Transverse colon (tissue), 4 donors: ENCODE measurements at regions not wholly inside any gene's neighbourhood (a gene's known extent, or its start where the extent isn't known, plus 50 kb on each side); places are given as distances from the start of the nearest gene placed in this dataset.

Experiments used
- DNase-seq: peaks from one replicate; pipeline ENCODE4 v3.0.0-alpha.2; 2019
- H3K27ac ChIP-seq, 4 donors: fragments of 200-600 bp; sonication (generic); 2 replicates each; pipeline ENCODE4 v1.5.1; 2016 to 2018; ENCODE audit warnings: inconsistent platforms in 4 of 4
- H3K27me3 ChIP-seq: fragments of 200-600 bp; sonication (generic); 2 replicates; pipeline ENCODE4 v1.5.1; 2017; ENCODE audit warnings: inconsistent platforms
- H3K36me3 ChIP-seq, 4 donors: fragments of 200-600 bp; sonication (generic); 2 replicates each; pipeline ENCODE4 v1.5.1; 2017 to 2019; ENCODE audit warnings: inconsistent platforms in 4 of 4
- H3K4me1 ChIP-seq, 4 donors: fragments of 200-600 bp; sonication (generic); 2 replicates each; pipeline ENCODE4 v1.5.1; 2017 to 2020; ENCODE audit warnings: inconsistent platforms in 4 of 4
- H3K4me3 ChIP-seq, 4 donors: fragments of 200-600 bp; sonication (generic); 1 replicate in 1 of 4; 2 replicates in 3 of 4; pipeline versions ENCODE4 v1.5.1 to v1.6.1; 2017 to 2019; ENCODE audit warnings: inconsistent platforms in 4 of 4
- H3K9me3 ChIP-seq, 2 donors: fragments of 200-600 bp; sonication (generic); 2 replicates each; pipeline ENCODE4 v1.5.1; 2017 to 2019; ENCODE audit warnings: inconsistent platforms in 2 of 2
- EP300 ChIP-seq: sonication (generic); formaldehyde crosslinking; IDR thresholded peaks from one replicate; pipeline ENCODE4 v1.6.1; 2017; ENCODE audit warnings: antibody characterized with exemption, low read depth
- POLR2A ChIP-seq: fragments of 450-650 bp; IDR thresholded peaks from one replicate; pipeline ENCODE4 v1.6.1; 2016; ENCODE audit warnings: antibody characterized with exemption, mild to moderate bottlenecking, moderate library complexity
- POLR2AphosphoS5 ChIP-seq, 3 donors: sonication (generic); formaldehyde crosslinking; IDR thresholded peaks; one replicate each; pipeline ENCODE4 v1.6.1; 2016; ENCODE audit warnings: antibody characterized with exemption in 3 of 3
- WGBS, 2 donors: methylation state at CpG; one replicate each; pipeline ENCODE4 v1.1.5; 2018; ENCODE audit warnings: low coverage in 1 of 2; 5-methylcytosine and 5-hydroxymethylcytosine counted together
- in situ Hi-C, 4 donors: fragments of 200-750 bp; cut with MboI; loops; one replicate each; pipeline versions ENCODE4 v1.15.0 to v1.15.1; 2017; ENCODE audit warnings: low sequenced_read_pairs in 3 of 4, low pct_ligation_motif_present in 1 of 4, low pct_unique_long_range_greater_than_20kb in 1 of 4
- intact Hi-C: fragments of 100-400 bp; cut with DNase I; formaldehyde crosslinking; loops from one replicate; pipeline ENCODE4 v1.15.1; 2023; ENCODE audit warnings: low total_unique reads
- TF ChIP-seq, protein P1 (sequence below), 5 experiments: fragments of 200-600 bp in 3 of 5; fragments of 450-650 bp in 2 of 5; sonication (generic) in 3 of 5; IDR thresholded peaks; 1 replicate in 2 of 5; 2 replicates in 3 of 5; pipeline ENCODE4 v1.5.1; 2016 to 2017; ENCODE audit warnings: antibody characterized with exemption in 5 of 5, inconsistent platforms in 3 of 5, mild to moderate bottlenecking in 2 of 5, moderate library complexity in 1 of 5

DNA sequence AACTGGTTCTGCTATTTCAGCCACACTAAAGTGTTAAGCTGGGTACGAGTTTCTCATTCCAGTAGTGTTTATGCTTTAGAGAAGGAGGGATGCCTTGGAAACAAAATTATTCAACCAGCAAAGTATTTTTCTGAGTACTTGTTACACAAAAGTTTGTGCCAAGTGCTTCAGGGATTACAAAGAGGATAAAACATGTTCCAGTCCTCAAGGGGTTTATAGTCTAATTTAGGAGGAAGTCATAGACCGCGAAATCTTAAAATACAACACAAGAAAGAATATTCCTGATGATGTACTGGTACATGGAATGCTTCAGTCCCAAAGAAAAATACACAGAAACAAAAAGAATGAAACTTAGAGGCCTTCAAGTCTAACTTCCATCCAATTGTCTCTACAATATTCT, 85.4 kb upstream of the NR4A3 start:
- Histone ChIP-seq H3K4me3 (no peak overlapping the region), H3K4me1 (no peaks in the 10 kb centered on the region), H3K27ac (no peak overlapping the region), H3K27me3 (no peaks in the 10 kb centered on the region), H3K9me3 (no peaks in the 10 kb centered on the region), H3K36me3 (no peaks in the 10 kb centered on the region)
- intact Hi-C loops, result loop anchor here (5.0 kb wide), 1 partner anchor 781 kb away; no protein-coding TSS in a partner anchor
- in situ Hi-C loops, result no loop called here
- no peak for DNase-seq
- WGBS, 2 donors, result 72% methylated on average over 3 of the region's 3 CpGs
- TF ChIP-seq POLR2A (no peak), EP300 (no peak), POLR2AphosphoS5 (IDR thresholded peaks at IDR 0.05) (no peak)
- TF ChIP-seq, protein P1, sequence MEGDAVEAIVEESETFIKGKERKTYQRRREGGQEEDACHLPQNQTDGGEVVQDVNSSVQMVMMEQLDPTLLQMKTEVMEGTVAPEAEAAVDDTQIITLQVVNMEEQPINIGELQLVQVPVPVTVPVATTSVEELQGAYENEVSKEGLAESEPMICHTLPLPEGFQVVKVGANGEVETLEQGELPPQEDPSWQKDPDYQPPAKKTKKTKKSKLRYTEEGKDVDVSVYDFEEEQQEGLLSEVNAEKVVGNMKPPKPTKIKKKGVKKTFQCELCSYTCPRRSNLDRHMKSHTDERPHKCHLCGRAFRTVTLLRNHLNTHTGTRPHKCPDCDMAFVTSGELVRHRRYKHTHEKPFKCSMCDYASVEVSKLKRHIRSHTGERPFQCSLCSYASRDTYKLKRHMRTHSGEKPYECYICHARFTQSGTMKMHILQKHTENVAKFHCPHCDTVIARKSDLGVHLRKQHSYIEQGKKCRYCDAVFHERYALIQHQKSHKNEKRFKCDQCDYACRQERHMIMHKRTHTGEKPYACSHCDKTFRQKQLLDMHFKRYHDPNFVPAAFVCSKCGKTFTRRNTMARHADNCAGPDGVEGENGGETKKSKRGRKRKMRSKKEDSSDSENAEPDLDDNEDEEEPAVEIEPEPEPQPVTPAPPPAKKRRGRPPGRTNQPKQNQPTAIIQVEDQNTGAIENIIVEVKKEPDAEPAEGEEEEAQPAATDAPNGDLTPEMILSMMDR (IDR thresholded peaks at IDR 0.05), result no peak

DNA sequence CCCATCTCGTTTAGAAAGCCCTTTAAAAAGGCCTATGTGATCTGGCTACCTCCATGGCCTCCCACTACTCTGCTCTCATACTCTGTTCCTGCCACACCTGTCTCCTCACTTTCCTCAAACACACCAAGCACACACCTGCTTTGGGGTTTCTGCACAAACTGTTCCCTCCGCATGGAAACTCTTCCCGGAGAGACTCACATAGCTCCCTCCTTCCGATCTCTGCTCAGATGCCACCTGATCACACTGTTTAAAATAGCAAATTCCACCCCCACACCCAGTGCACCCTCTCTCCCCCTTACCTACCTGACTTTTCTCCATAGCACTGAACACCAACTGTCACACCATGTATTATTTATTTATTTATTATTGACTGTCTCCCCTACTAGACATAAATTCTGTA, 84.0 kb upstream of the NR4A3 start:
- Histone ChIP-seq H3K36me3 (no peaks in the 10 kb centered on the region), H3K27ac (no peak overlapping the region), H3K27me3 (no peaks in the 10 kb centered on the region), H3K4me3 (no peak overlapping the region), H3K9me3 (no peaks in the 10 kb centered on the region), H3K4me1 (no peaks in the 10 kb centered on the region)
- TF ChIP-seq POLR2AphosphoS5 (IDR thresholded peaks at IDR 0.05) (no peak), POLR2A (no peak), EP300 (no peak)
- TF ChIP-seq, protein P1 (IDR thresholded peaks at IDR 0.05), result no peak
- 87 to 88% methylated on average over 4 of the region's 4 CpGs for WGBS, 2 donors
- no peak for DNase-seq
- intact Hi-C loops (loop anchor here (5.0 kb wide), 1 partner anchor 780 kb away; no protein-coding TSS in a partner anchor), in situ Hi-C loops (no loop called here)

DNA sequence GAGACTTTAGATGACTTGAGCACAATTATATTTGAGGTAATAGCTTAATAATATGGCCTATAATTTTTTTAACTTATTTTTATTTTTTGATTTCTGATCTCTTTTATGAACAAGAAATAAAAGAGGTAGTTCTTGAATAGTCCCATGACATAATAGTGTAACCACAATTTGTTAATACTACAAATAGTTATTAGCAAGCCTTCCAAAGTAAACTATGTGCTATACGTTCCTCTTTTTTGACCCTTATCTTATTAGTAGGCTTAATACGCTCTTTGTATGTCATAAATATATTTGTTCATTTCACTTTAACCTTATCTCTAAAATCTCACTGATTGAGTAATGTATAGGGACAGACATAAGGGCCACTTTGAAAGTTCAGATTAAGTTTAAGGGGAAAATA, 78.7 kb upstream of the NR4A3 start:
- intact Hi-C loops, result no loop called here
- H3K9me3 ChIP-seq, result no peaks in the 10 kb centered on the region
- in situ Hi-C loops, result no loop called here
- TF ChIP-seq EP300, result no peak
- TF ChIP-seq, protein P1 (IDR thresholded peaks at IDR 0.05), result no peak
- TF ChIP-seq POLR2A, result no peak
- H3K4me1 ChIP-seq, result no peaks in the 10 kb centered on the region
- H3K27ac ChIP-seq, result no peak overlapping the region
- no peaks in the 10 kb centered on the region for H3K27me3 ChIP-seq
- no peaks in the 10 kb centered on the region for H3K36me3 ChIP-seq
- WGBS, 2 donors, result 79 to 87% methylated on average over 2 of the region's 2 CpGs
- H3K4me3 ChIP-seq, result no peak overlapping the region
- no peak for DNase-seq

DNA sequence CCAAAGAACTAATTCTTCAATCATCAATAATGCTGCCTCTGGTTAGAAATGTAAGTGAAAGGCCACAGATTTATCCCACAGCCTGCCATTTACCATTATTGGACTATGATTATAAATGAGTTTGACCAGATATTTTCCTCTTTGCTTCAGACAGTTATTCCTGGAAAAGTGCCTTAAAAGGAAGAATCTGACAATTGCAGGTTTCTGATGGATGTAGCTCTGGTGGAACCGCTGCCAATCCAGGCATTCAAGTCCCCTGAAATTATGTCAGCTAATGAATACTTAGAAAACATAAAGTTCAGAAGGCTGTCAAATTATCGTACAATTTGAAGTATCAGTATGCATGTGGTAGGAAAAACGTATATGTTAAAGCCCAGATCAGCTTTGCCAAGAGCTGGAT, 78.2 kb upstream of the NR4A3 start:
- Histone ChIP-seq H3K27me3 (no peaks in the 10 kb centered on the region), H3K36me3 (no peaks in the 10 kb centered on the region), H3K9me3 (no peaks in the 10 kb centered on the region), H3K4me3 (no peak overlapping the region), H3K27ac (no peak overlapping the region), H3K4me1 (no peaks in the 10 kb centered on the region)
- no peak for DNase-seq
- 76 to 89% methylated on average over 3 of the region's 3 CpGs for WGBS, 2 donors
- in situ Hi-C loops (no loop called here), intact Hi-C loops (no loop called here)
- TF ChIP-seq, protein P1 (IDR thresholded peaks at IDR 0.05), result no peak
- no peak for TF ChIP-seq POLR2AphosphoS5 (IDR thresholded peaks at IDR 0.05)
- TF ChIP-seq POLR2A, result no peak
- TF ChIP-seq EP300, result no peak
